ENCODE measurements at regions not wholly inside any gene's neighbourhood (a gene's known extent, or its start where the extent isn't known, plus 50 kb on each side); places are given as distances from the start of the nearest gene placed in this dataset.

GRCh38 chr3:145620002-145620401 is 541.0 kb downstream of the PLOD2 start:
- Histone ChIP-seq H3K36me3 (replicated peaks in 1 of 2; ENCODE audit: control insufficient read depth in 1 of 2, insufficient read depth in 2 of 2, low read length in 2 of 2) (no peaks in the 10 kb centered on the region), H3K27me3 (ENCODE audit: control insufficient read depth in 2 of 2, insufficient read depth in 2 of 2, low read length in 2 of 2) (no peaks in the 10 kb centered on the region), H4K20me1 (ENCODE audit: insufficient read depth, low read length) (no peaks in the 10 kb centered on the region), H3K4me3 (replicated peaks in 1 of 3; ENCODE audit: low read depth in 2 of 3, low read length in 3 of 3) (no peak overlapping the region), H3K9ac (ENCODE audit: insufficient read depth, low read length, poor library complexity, severe bottlenecking) (no peak overlapping the region), H3K4me1 (ENCODE audit: control insufficient read depth in 1 of 2, insufficient read depth in 2 of 2, low read length in 2 of 2) (no peaks in the 10 kb centered on the region), H3K27ac (ENCODE audit: low read depth in 1 of 2, low read length in 2 of 2) (no peak overlapping the region), H3K79me2 (ENCODE audit: insufficient read depth, low read length) (no peaks in the 10 kb centered on the region), H3K4me2 (replicated peaks; ENCODE audit: extremely low read depth, low read length, poor library complexity, severe bottlenecking) (no peak overlapping the region), H3K9me3 (replicated peaks in 1 of 2; ENCODE audit: control insufficient read depth in 1 of 2, insufficient read depth in 1 of 2, low read length in 2 of 2) (peaks cover 16 to 20% of the 10 kb centered on the region in 2 donors), H2AFZ (ENCODE audit: insufficient read depth, low read depth, low read length, poor library complexity, severe bottlenecking) (no peak overlapping the region)
- H3K9me3 Mint-ChIP-seq, result peaks cover 2 to 25% (median 13%) of the 10 kb centered on the region in 7 donors
- H3K4me1 Mint-ChIP-seq, result no peaks in the 10 kb centered on the region
- no peak overlapping the region for H3K27ac Mint-ChIP-seq
- no peaks in the 10 kb centered on the region for H3K27me3 Mint-ChIP-seq (ENCODE audit: low read depth in 3 of 3)
- DNase-seq, result no peak
- H3K4me3 Mint-ChIP-seq, result no peak overlapping the region
- intact Hi-C loops (cut with micrococcal nuclease), result no loop called here
- no peaks in the 10 kb centered on the region for H3K36me3 Mint-ChIP-seq
- 81% methylated on average over 3 of the region's 3 CpGs for WGBS (ENCODE audit: insufficient coverage)
- TF ChIP-seq CTCF (IDR thresholded peaks at IDR 0.05), result no peak

DNA sequence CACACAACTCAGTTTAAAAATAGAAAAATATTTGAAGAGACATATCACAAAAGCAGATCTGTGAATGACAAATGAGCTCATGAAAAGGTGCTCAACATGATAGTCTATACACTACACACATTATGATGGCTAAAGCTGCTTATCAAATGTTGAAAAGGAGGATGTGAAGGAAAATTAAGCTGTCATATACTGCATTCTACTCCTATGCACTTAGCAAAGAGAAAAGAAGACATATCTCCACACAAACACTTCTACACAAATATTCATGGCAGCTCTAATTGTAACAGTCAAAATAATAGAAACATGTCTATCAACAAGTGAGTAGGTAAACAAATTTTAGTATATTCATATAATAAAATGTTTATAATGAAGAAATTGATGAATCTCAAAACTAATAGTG is 540.5 kb downstream of the PLOD2 start:
- peaks cover 16 to 20% of the 10 kb centered on the region in 2 donors for H3K9me3 ChIP-seq (replicated peaks in 1 of 2; ENCODE audit: control insufficient read depth in 1 of 2, insufficient read depth in 1 of 2, low read length in 2 of 2)
- no peak overlapping the region for H3K4me3 Mint-ChIP-seq
- no peaks in the 10 kb centered on the region for H3K4me1 Mint-ChIP-seq
- no peak overlapping the region for H3K4me2 ChIP-seq (replicated peaks; ENCODE audit: extremely low read depth, low read length, poor library complexity, severe bottlenecking)
- intact Hi-C loops (cut with micrococcal nuclease), result no loop called here
- H3K79me2 ChIP-seq (ENCODE audit: insufficient read depth, low read length), result no peaks in the 10 kb centered on the region
- H3K36me3 ChIP-seq (replicated peaks in 1 of 2; ENCODE audit: control insufficient read depth in 1 of 2, insufficient read depth in 2 of 2, low read length in 2 of 2), result no peaks in the 10 kb centered on the region
- TF ChIP-seq CTCF (IDR thresholded peaks at IDR 0.05), result no peak
- peaks cover 2 to 25% (median 13%) of the 10 kb centered on the region in 7 donors for H3K9me3 Mint-ChIP-seq
- DNase-seq, result no peak
- H3K27ac ChIP-seq (ENCODE audit: low read depth in 1 of 2, low read length in 2 of 2), result no peak overlapping the region
- H3K4me3 ChIP-seq (replicated peaks in 1 of 3; ENCODE audit: low read depth in 2 of 3, low read length in 3 of 3), result no peak overlapping the region
- H3K27ac Mint-ChIP-seq, result no peak overlapping the region
- no peaks in the 10 kb centered on the region for H4K20me1 ChIP-seq (ENCODE audit: insufficient read depth, low read length)
- H2AFZ ChIP-seq (ENCODE audit: insufficient read depth, low read depth, low read length, poor library complexity, severe bottlenecking), result no peak overlapping the region
- H3K36me3 Mint-ChIP-seq, result no peaks in the 10 kb centered on the region
- no peaks in the 10 kb centered on the region for H3K27me3 Mint-ChIP-seq (ENCODE audit: low read depth in 3 of 3)
- no peaks in the 10 kb centered on the region for H3K27me3 ChIP-seq (ENCODE audit: control insufficient read depth in 2 of 2, insufficient read depth in 2 of 2, low read length in 2 of 2)
- H3K4me1 ChIP-seq (ENCODE audit: control insufficient read depth in 1 of 2, insufficient read depth in 2 of 2, low read length in 2 of 2), result no peaks in the 10 kb centered on the region
- no peak overlapping the region for H3K9ac ChIP-seq (ENCODE audit: insufficient read depth, low read length, poor library complexity, severe bottlenecking)

All from CD14-positive monocyte (primary cell).